ENCODE measurements at regions not wholly inside any gene's neighbourhood (a gene's known extent, or its start where the extent isn't known, plus 50 kb on each side); places are given as distances from the start of the nearest gene placed in this dataset.

DNA sequence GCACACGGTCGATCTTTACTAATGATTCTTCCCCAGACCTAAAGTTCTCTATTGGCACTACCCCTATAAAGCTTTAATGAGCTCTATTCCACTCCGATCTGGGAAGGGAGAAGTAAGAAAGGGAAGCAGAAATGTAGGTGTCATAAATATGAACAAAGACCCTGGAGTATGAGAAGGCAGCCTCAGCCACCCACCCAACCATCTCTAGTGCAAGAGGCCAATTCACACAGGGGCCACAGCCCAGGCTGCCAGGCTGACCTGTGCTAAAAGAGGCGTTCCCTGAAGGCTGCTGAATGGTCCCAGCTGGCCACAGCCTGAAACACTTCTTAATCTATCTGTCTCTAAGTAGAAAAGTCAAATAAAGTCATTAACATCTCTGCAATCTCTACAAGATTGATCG lies 60.1 kb upstream of the ACTR3 start:
- H3K27me3 ChIP-seq (ENCODE audit: low read depth): no peaks in the 10 kb centered on the region
- no peak overlapping the region for H3K4me3 ChIP-seq
- no peaks in the 10 kb centered on the region for H3K4me1 ChIP-seq
- ATAC-seq: no peak
- intact Hi-C loops (cut with DNase I): no loop called here
- H3K36me3 ChIP-seq: no peaks in the 10 kb centered on the region
- DNase-seq: no peak
- H3K9me3 ChIP-seq: no peaks in the 10 kb centered on the region
- TF ChIP-seq, protein P1, sequence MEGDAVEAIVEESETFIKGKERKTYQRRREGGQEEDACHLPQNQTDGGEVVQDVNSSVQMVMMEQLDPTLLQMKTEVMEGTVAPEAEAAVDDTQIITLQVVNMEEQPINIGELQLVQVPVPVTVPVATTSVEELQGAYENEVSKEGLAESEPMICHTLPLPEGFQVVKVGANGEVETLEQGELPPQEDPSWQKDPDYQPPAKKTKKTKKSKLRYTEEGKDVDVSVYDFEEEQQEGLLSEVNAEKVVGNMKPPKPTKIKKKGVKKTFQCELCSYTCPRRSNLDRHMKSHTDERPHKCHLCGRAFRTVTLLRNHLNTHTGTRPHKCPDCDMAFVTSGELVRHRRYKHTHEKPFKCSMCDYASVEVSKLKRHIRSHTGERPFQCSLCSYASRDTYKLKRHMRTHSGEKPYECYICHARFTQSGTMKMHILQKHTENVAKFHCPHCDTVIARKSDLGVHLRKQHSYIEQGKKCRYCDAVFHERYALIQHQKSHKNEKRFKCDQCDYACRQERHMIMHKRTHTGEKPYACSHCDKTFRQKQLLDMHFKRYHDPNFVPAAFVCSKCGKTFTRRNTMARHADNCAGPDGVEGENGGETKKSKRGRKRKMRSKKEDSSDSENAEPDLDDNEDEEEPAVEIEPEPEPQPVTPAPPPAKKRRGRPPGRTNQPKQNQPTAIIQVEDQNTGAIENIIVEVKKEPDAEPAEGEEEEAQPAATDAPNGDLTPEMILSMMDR (IDR thresholded peaks at IDR 0.05): no peak
- H3K27ac ChIP-seq: no peak overlapping the region

DNA sequence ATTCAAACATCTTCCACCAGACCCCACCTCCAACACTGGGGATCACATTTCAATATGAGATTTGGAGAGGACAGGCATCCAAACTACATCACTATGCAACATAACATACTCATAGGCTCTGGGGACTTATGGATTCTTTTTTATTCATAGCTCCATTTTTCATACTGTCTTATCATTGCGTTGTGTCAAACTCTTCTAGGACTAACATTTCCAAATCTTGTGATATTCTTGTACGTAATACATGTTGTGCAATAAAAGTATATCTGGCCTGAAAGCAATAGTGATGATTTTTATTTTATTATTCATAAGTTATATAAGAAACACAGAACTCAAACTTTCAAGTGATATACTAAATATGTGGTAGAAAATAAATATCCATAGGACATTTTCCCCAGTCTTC lies 60.6 kb upstream of the ACTR3 start:
- Histone ChIP-seq H3K9me3 (no peaks in the 10 kb centered on the region), H3K4me3 (no peak overlapping the region), H3K27me3 (ENCODE audit: low read depth) (no peaks in the 10 kb centered on the region), H3K27ac (no peak overlapping the region), H3K36me3 (no peaks in the 10 kb centered on the region), H3K4me1 (no peaks in the 10 kb centered on the region)
- DNase-seq (no peak), ATAC-seq (no peak)
- TF ChIP-seq, protein P1 (IDR thresholded peaks at IDR 0.05): no peak
- intact Hi-C loops (cut with DNase I): no loop called here

GRCh38 chr2:113828049-113828742 lies 61.7 kb upstream of the ACTR3 start:
- Histone ChIP-seq H3K27ac (no peak overlapping the region), H3K4me1 (no peaks in the 10 kb centered on the region), H3K9me3 (no peaks in the 10 kb centered on the region), H3K27me3 (ENCODE audit: low read depth) (no peaks in the 10 kb centered on the region), H3K36me3 (no peaks in the 10 kb centered on the region), H3K4me3 (no peak overlapping the region)
- TF ChIP-seq, protein P1 (IDR thresholded peaks at IDR 0.05): no peak
- intact Hi-C loops (cut with DNase I): no loop called here
- ATAC-seq (no peak), DNase-seq (no peak)

- ATAC-seq: no peak
- intact Hi-C loops (cut with DNase I): no loop called here
- no peaks in the 10 kb centered on the region for H3K36me3 ChIP-seq
Observed at GRCh38 chr2:113827426-113827825, 62.5 kb upstream of the ACTR3 start.

GRCh38 chr2:113826346-113827285 lies 63.3 kb upstream of the ACTR3 start:
- H3K36me3 ChIP-seq: no peaks in the 10 kb centered on the region
- H3K4me3 ChIP-seq: no peak overlapping the region
- DNase-seq (no peak), ATAC-seq (no peak)
- H3K27me3 ChIP-seq (ENCODE audit: low read depth): no peaks in the 10 kb centered on the region
- H3K4me1 ChIP-seq: no peaks in the 10 kb centered on the region
- no peaks in the 10 kb centered on the region for H3K9me3 ChIP-seq
- intact Hi-C loops (cut with DNase I): no loop called here
- TF ChIP-seq, protein P1 (IDR thresholded peaks at IDR 0.05): no peak
- H3K27ac ChIP-seq: no peak overlapping the region

More at GRCh38 chr2:113827426-113827825, 62.5 kb upstream of the ACTR3 start:
- TF ChIP-seq, protein P1 (IDR thresholded peaks at IDR 0.05): no peak
- Histone ChIP-seq H3K4me3 (no peak overlapping the region), H3K9me3 (no peaks in the 10 kb centered on the region), H3K27me3 (ENCODE audit: low read depth) (no peaks in the 10 kb centered on the region), H3K4me1 (no peaks in the 10 kb centered on the region), H3K27ac (no peak overlapping the region)
- no peak for DNase-seq

All from lower lobe of right lung (tissue), 2 donors.